ENCODE measurements at regions not wholly inside any gene's neighbourhood (a gene's known extent, or its start where the extent isn't known, plus 50 kb on each side); places are given as distances from the start of the nearest gene placed in this dataset.

DNA sequence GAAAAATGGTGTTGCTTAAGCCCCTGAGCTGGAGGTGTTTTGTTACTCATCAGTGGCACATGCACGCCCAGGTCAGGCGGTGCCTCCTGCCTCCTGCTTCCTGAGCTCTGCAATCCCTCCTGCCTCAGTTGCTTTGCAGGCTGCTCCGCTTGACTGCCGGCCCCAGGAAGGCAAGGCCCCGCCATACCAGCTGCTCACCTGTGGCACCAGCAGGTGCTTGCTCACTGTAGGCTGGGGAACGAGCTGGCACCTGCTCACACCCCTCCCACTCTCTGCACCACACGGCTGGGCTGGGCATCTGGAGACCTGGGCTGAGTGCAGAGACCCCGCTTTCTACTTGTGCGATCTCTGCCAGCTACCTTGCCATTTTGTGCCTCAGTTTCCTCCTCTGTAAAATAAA, 200.2 kb downstream of the RBFOX3 start:
- TF ChIP-seq, protein P1, sequence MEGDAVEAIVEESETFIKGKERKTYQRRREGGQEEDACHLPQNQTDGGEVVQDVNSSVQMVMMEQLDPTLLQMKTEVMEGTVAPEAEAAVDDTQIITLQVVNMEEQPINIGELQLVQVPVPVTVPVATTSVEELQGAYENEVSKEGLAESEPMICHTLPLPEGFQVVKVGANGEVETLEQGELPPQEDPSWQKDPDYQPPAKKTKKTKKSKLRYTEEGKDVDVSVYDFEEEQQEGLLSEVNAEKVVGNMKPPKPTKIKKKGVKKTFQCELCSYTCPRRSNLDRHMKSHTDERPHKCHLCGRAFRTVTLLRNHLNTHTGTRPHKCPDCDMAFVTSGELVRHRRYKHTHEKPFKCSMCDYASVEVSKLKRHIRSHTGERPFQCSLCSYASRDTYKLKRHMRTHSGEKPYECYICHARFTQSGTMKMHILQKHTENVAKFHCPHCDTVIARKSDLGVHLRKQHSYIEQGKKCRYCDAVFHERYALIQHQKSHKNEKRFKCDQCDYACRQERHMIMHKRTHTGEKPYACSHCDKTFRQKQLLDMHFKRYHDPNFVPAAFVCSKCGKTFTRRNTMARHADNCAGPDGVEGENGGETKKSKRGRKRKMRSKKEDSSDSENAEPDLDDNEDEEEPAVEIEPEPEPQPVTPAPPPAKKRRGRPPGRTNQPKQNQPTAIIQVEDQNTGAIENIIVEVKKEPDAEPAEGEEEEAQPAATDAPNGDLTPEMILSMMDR (IDR thresholded peaks at IDR 0.05; ENCODE audit: low read depth, low read length): no peak
- TF ChIP-seq, protein P2, sequence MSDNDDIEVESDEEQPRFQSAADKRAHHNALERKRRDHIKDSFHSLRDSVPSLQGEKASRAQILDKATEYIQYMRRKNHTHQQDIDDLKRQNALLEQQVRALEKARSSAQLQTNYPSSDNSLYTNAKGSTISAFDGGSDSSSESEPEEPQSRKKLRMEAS (IDR thresholded peaks at IDR 0.05; ENCODE audit: low read depth, low read length): no peak
